Neural progenitor cell (in vitro differentiated cells): ENCODE measurements at regions not wholly inside any gene's neighbourhood (a gene's known extent, or its start where the extent isn't known, plus 50 kb on each side); places are given as distances from the start of the nearest gene placed in this dataset.

Experiments
- EZH2 ChIP-seq: fragments of 200-600 bp; sonication (generic); IDR thresholded peaks from 2 replicates; pipeline ENCODE4 v1.6.1; 2017; ENCODE audit warnings: antibody characterized with exemption, mild to moderate bottlenecking, moderate library complexity
- EZH2phosphoT487 ChIP-seq: fragments of 200-600 bp; sonication (generic); IDR thresholded peaks from 2 replicates; pipeline ENCODE4 v1.6.1; 2017; ENCODE audit warnings: antibody characterized with exemption
- TF ChIP-seq, protein P1 (sequence below): fragments of 200-600 bp; sonication (generic); IDR thresholded peaks from 2 replicates; pipeline ENCODE4 v1.5.1; 2017; ENCODE audit warnings: antibody characterized with exemption, mild to moderate bottlenecking

DNA sequence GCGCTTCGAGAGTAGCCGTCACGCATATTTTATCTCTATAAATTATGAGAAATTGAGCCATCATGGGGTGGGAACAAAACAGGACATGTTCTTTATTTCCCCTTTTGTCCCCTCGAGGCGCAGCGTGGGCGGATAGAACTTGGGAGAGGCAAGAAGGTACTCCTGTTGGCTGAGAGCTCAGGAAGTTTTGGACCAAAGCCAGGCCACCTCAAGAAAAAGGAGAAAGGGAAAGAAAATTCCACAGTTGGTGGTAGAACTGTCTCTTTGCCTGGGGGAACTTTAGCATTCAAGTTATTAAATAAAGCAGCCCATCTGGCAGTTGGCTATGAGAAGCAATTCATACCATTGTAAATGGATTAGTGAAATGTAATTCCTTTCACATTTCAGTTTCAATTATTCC, 76.4 kb upstream of the DSCAM start:
- TF ChIP-seq, protein P1, sequence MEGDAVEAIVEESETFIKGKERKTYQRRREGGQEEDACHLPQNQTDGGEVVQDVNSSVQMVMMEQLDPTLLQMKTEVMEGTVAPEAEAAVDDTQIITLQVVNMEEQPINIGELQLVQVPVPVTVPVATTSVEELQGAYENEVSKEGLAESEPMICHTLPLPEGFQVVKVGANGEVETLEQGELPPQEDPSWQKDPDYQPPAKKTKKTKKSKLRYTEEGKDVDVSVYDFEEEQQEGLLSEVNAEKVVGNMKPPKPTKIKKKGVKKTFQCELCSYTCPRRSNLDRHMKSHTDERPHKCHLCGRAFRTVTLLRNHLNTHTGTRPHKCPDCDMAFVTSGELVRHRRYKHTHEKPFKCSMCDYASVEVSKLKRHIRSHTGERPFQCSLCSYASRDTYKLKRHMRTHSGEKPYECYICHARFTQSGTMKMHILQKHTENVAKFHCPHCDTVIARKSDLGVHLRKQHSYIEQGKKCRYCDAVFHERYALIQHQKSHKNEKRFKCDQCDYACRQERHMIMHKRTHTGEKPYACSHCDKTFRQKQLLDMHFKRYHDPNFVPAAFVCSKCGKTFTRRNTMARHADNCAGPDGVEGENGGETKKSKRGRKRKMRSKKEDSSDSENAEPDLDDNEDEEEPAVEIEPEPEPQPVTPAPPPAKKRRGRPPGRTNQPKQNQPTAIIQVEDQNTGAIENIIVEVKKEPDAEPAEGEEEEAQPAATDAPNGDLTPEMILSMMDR, result no peak
- no peak for TF ChIP-seq EZH2phosphoT487
- TF ChIP-seq EZH2, result no peak
